A673 (cell line): ENCODE measurements at regions not wholly inside any gene's neighbourhood (a gene's known extent, or its start where the extent isn't known, plus 50 kb on each side); places are given as distances from the start of the nearest gene placed in this dataset.

Source experiments
- BruUV-seq: library from RNA; stranded (reverse); fragments of 400-500 nt; replicated peaks from 2 replicates; lab custom pipeline; 2021; lab: Mats Ljungman, UMichigan
- CTCF ChIA-PET: fragments of 300-600 bp; sonication (Branson Sonifier 250); formaldehyde crosslinking; loops from one replicate; lab custom pipeline; 2022; ENCODE audit warnings: antibody characterized with exemption; lab: Charles Lee
- POLR2A ChIA-PET: fragments of 300-600 bp; sonication (Branson Sonifier 250); formaldehyde crosslinking; loops from one replicate; lab custom pipeline; 2022; ENCODE audit warnings: antibody characterized with exemption; ENCODE audit not compliant: low non-redundant PET; lab: Charles Lee
- DNase-seq: peaks from one replicate; pipeline ENCODE4 v3.0.0-alpha.2; 2015; ENCODE audit warnings: low spot score
- H3K27ac ChIP-seq: fragments of 200-600 bp; sonication (generic); 2 replicates; pipeline ENCODE4 v1.5.1; 2016; ENCODE audit warnings: mixed run types, low read depth, mild to moderate bottlenecking, mixed read lengths, antibody characterized with exemption, low read length; ENCODE audit not compliant: poor library complexity, severe bottlenecking
- H3K27me3 ChIP-seq: fragments of 200-600 bp; sonication (generic); replicated peaks from 2 replicates; pipeline ENCODE4 v1.6.1; 2017; ENCODE audit warnings: mixed run types, low read depth, mild to moderate bottlenecking, mixed read lengths, antibody characterized with exemption, low read length; ENCODE audit not compliant: insufficient read depth, poor library complexity
- H3K36me3 ChIP-seq: fragments of 200-600 bp; sonication (generic); 2 replicates; pipeline ENCODE4 v1.6.1; 2016; ENCODE audit warnings: mixed run types, mild to moderate bottlenecking, mixed read lengths, antibody characterized with exemption, low read length; ENCODE audit not compliant: insufficient read depth, poor library complexity, severe bottlenecking
- H3K4me1 ChIP-seq: fragments of 200-600 bp; sonication (generic); 2 replicates; pipeline ENCODE4 v1.6.1; 2017; ENCODE audit warnings: mixed run types, mild to moderate bottlenecking, mixed read lengths, antibody characterized with exemption, low read length; ENCODE audit not compliant: insufficient read depth, poor library complexity, severe bottlenecking
- H3K4me3 ChIP-seq: fragments of 200-600 bp; sonication (generic); 2 replicates; pipeline ENCODE4 v1.5.1; 2016; ENCODE audit warnings: low read depth, mixed run types, mild to moderate bottlenecking, mixed read lengths, low read length; ENCODE audit not compliant: poor library complexity, severe bottlenecking
- H3K9me3 ChIP-seq: fragments of 200-600 bp; sonication (generic); 2 replicates; pipeline ENCODE4 v1.6.1; 2016; ENCODE audit warnings: mixed run types, low read depth, mild to moderate bottlenecking, mixed read lengths, antibody characterized with exemption, low read length; ENCODE audit not compliant: poor library complexity, severe bottlenecking
- CTCF ChIP-seq: fragments of 300-800, 200-600 bp; sonication (generic); conservative IDR thresholded peaks from 2 replicates; pipeline ENCODE4 v1.5.1; 2017; ENCODE audit warnings: low read depth, mild to moderate bottlenecking, antibody characterized with exemption, low read length, moderate library complexity, mixed read lengths
- EZH2 ChIP-seq: fragments of 200-600 bp; sonication (generic); IDR thresholded peaks from 2 replicates; pipeline ENCODE4 v1.6.1; 2017; ENCODE audit warnings: borderline replicate concordance, low read depth, mild to moderate bottlenecking, mixed read lengths, antibody characterized with exemption, low read length; ENCODE audit not compliant: poor library complexity, severe bottlenecking
- intact Hi-C: fragments of 100-400 bp; cut with micrococcal nuclease; formaldehyde crosslinking; loops from one replicate; pipeline ENCODE4 v1.10.0; 2022; ENCODE audit not compliant: unreplicated experiment

- POLR2A ChIA-PET, result no interaction called here
Measured at GRCh38 chr1:195195423-195196057, 1412.7 kb downstream of the KCNT2 start.

GRCh38 chr1:195193134-195193533, 1415.1 kb downstream of the KCNT2 start:
- TF ChIP-seq EZH2, result no peak
- TF ChIP-seq CTCF, result no peak
- no peak for DNase-seq
- Histone ChIP-seq H3K4me1 (no peaks in the 10 kb centered on the region), H3K27me3 (no peaks in the 10 kb centered on the region), H3K4me3 (no peak overlapping the region), H3K27ac (no peak overlapping the region), H3K9me3 (no peaks in the 10 kb centered on the region), H3K36me3 (no peaks in the 10 kb centered on the region)
- ChIA-PET CTCF (no interaction called here), POLR2A (no interaction called here)
- intact Hi-C loops, result no loop called here
- BruUV-seq, result no TSS peak

More at GRCh38 chr1:195195423-195196057, 1412.7 kb downstream of the KCNT2 start:
- CTCF ChIA-PET, result no interaction called here
- TF ChIP-seq EZH2 (no peak), CTCF (no peak)
- no peaks in the 10 kb centered on the region for H3K36me3 ChIP-seq
- no TSS peak for BruUV-seq
- no peaks in the 10 kb centered on the region for H3K27me3 ChIP-seq
- no peaks in the 10 kb centered on the region for H3K9me3 ChIP-seq
- H3K27ac ChIP-seq, result no peak overlapping the region
- no peak overlapping the region for H3K4me3 ChIP-seq
- no peak for DNase-seq
- H3K4me1 ChIP-seq, result no peaks in the 10 kb centered on the region
- intact Hi-C loops, result no loop called here

- CTCF ChIA-PET, result no interaction called here
- POLR2A ChIA-PET, result no interaction called here
Measured at GRCh38 chr1:195188821-195189220, 1419.4 kb downstream of the KCNT2 start.

More at GRCh38 chr1:195188821-195189220, 1419.4 kb downstream of the KCNT2 start:
- no peak for TF ChIP-seq CTCF
- Histone ChIP-seq H3K9me3 (no peaks in the 10 kb centered on the region), H3K4me1 (no peaks in the 10 kb centered on the region), H3K4me3 (no peak overlapping the region), H3K27me3 (no peaks in the 10 kb centered on the region), H3K36me3 (no peaks in the 10 kb centered on the region), H3K27ac (no peak overlapping the region)
- intact Hi-C loops, result no loop called here
- no TSS peak for BruUV-seq
- no peak for DNase-seq
